ENCODE measurements at regions not wholly inside any gene's neighbourhood (a gene's known extent, or its start where the extent isn't known, plus 50 kb on each side); places are given as distances from the start of the nearest gene placed in this dataset.

DNA sequence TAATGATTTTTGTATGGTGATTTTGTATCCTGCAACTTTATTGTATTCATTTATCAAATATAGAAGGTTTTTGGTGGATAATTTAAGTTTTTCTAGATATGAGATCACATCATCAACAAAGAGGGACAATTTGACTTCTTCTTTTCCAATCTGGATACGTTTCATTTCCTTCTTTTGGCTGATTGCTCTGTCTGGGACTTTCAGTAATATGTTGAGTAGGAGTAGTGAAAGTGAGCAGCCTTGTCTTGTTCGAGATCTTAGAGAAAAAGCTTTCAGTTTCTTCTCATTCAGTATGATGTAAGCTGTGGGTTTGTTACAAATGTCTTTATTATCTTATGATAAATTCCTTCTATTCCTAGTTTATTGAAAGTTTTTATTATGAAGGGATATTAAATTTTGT lies 352.0 kb upstream of the DACH1 start:
- Histone ChIP-seq H3K9ac (ENCODE audit: low read depth, low read length) (no peak overlapping the region), H2AFZ (ENCODE audit: low read depth, low read length) (no peak overlapping the region), H4K20me1 (ENCODE audit: insufficient read depth, low read length) (no peaks in the 10 kb centered on the region), H3K79me2 (ENCODE audit: insufficient read depth, low read length) (no peaks in the 10 kb centered on the region), H3K4me3 (ENCODE audit: low read depth in 1 of 2, low read length in 2 of 2) (no peak overlapping the region), H3K27me3 (ENCODE audit: insufficient read depth, low read length, poor library complexity) (no peaks in the 10 kb centered on the region), H3K27ac (ENCODE audit: low read length) (no peak overlapping the region), H3K4me2 (ENCODE audit: insufficient read depth, low read length) (no peak overlapping the region), H3K36me3 (ENCODE audit: insufficient read depth, low read length) (no peaks in the 10 kb centered on the region), H3K4me1 (ENCODE audit: insufficient read depth, low read length) (no peaks in the 10 kb centered on the region), H3K9me3 (ENCODE audit: insufficient read depth, low read length, severe bottlenecking) (no peaks in the 10 kb centered on the region)
- no peak for TF ChIP-seq EZH2 (IDR thresholded peaks at IDR 0.05; ENCODE audit: borderline replicate concordance, low read depth, low read length, severe bottlenecking)
- TF ChIP-seq, protein P1, sequence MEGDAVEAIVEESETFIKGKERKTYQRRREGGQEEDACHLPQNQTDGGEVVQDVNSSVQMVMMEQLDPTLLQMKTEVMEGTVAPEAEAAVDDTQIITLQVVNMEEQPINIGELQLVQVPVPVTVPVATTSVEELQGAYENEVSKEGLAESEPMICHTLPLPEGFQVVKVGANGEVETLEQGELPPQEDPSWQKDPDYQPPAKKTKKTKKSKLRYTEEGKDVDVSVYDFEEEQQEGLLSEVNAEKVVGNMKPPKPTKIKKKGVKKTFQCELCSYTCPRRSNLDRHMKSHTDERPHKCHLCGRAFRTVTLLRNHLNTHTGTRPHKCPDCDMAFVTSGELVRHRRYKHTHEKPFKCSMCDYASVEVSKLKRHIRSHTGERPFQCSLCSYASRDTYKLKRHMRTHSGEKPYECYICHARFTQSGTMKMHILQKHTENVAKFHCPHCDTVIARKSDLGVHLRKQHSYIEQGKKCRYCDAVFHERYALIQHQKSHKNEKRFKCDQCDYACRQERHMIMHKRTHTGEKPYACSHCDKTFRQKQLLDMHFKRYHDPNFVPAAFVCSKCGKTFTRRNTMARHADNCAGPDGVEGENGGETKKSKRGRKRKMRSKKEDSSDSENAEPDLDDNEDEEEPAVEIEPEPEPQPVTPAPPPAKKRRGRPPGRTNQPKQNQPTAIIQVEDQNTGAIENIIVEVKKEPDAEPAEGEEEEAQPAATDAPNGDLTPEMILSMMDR (IDR thresholded peaks at IDR 0.05; ENCODE audit: borderline replicate concordance, extremely low read depth, low read length, poor library complexity, severe bottlenecking), result no peak
- DNase-seq, result no peak
- no peak for ATAC-seq (ENCODE audit: insufficient read depth, low read depth)

DNA sequence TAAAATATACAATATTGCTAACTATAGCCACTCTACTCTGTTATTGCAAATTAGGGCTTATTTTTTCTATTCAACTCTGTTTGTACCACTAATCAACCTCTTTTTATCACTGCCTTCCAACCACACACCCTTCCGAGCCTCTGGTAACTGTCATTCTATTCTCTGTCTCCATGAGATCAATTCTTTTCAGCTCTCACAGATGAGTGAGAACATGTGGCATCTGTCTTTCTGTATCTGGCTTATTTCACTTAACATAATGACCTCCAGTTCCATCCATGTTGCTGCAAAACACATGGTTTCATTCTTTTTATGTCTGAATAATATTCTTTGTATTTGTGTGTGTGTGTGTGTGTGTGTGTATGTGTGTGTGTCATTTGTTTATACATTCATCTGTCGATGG lies 350.1 kb upstream of the DACH1 start:
- Histone ChIP-seq H3K36me3 (ENCODE audit: insufficient read depth, low read length) (no peaks in the 10 kb centered on the region), H2AFZ (ENCODE audit: low read depth, low read length) (no peak overlapping the region), H3K27ac (ENCODE audit: low read length) (no peak overlapping the region), H3K9ac (ENCODE audit: low read depth, low read length) (no peak overlapping the region), H3K79me2 (ENCODE audit: insufficient read depth, low read length) (no peaks in the 10 kb centered on the region), H3K9me3 (ENCODE audit: insufficient read depth, low read length, severe bottlenecking) (no peaks in the 10 kb centered on the region), H3K4me2 (ENCODE audit: insufficient read depth, low read length) (no peak overlapping the region), H3K27me3 (ENCODE audit: insufficient read depth, low read length, poor library complexity) (no peaks in the 10 kb centered on the region), H3K4me1 (ENCODE audit: insufficient read depth, low read length) (no peaks in the 10 kb centered on the region), H3K4me3 (ENCODE audit: low read depth in 1 of 2, low read length in 2 of 2) (no peak overlapping the region), H4K20me1 (ENCODE audit: insufficient read depth, low read length) (no peaks in the 10 kb centered on the region)
- no peak for ATAC-seq (ENCODE audit: insufficient read depth, low read depth)
- no peak for DNase-seq
- TF ChIP-seq, protein P1 (IDR thresholded peaks at IDR 0.05; ENCODE audit: borderline replicate concordance, extremely low read depth, low read length, poor library complexity, severe bottlenecking), result no peak

GRCh38 chr13:72208112-72208645 lies 341.2 kb upstream of the DACH1 start:
- H3K4me3 ChIP-seq (ENCODE audit: low read depth in 1 of 2, low read length in 2 of 2), result no peak overlapping the region
- H3K9ac ChIP-seq (ENCODE audit: low read depth, low read length), result no peak overlapping the region
- TF ChIP-seq EZH2 (IDR thresholded peaks at IDR 0.05; ENCODE audit: borderline replicate concordance, low read depth, low read length, severe bottlenecking), result no peak
- TF ChIP-seq, protein P1 (IDR thresholded peaks at IDR 0.05; ENCODE audit: borderline replicate concordance, extremely low read depth, low read length, poor library complexity, severe bottlenecking), result no peak
- no peaks in the 10 kb centered on the region for H3K4me1 ChIP-seq (ENCODE audit: insufficient read depth, low read length)
- ATAC-seq (ENCODE audit: insufficient read depth, low read depth) (no peak), DNase-seq (no peak)
- no peaks in the 10 kb centered on the region for H4K20me1 ChIP-seq (ENCODE audit: insufficient read depth, low read length)
- no peaks in the 10 kb centered on the region for H3K9me3 ChIP-seq (ENCODE audit: insufficient read depth, low read length, severe bottlenecking)
- no peak overlapping the region for H2AFZ ChIP-seq (ENCODE audit: low read depth, low read length)
- H3K27ac ChIP-seq (ENCODE audit: low read length), result no peak overlapping the region
- no peak overlapping the region for H3K4me2 ChIP-seq (ENCODE audit: insufficient read depth, low read length)
- H3K27me3 ChIP-seq (ENCODE audit: insufficient read depth, low read length, poor library complexity), result no peaks in the 10 kb centered on the region
- H3K36me3 ChIP-seq (ENCODE audit: insufficient read depth, low read length), result no peaks in the 10 kb centered on the region
- H3K79me2 ChIP-seq (ENCODE audit: insufficient read depth, low read length), result no peaks in the 10 kb centered on the region

DNA sequence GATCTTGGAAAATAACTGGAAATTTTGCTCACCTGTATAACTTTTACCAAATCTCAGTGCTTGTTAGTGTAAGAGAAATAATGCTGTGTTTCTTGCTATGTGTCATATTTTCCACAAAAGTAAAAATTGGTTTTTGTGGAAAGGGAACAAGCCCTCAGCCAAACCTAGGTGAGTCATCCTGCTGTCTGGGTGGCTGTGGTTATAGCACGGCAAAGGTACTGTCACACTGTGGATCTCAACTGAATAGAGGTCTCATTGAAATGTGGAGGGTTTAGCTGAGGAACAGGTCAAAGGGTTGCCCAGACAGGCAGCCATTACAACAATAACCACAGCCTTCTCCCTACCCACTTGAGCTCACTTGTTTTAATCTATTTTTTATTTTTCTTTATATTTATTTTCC lies 338.8 kb upstream of the DACH1 start:
- no peak for ATAC-seq (ENCODE audit: insufficient read depth, low read depth)
- H3K4me1 ChIP-seq (ENCODE audit: insufficient read depth, low read length), result no peaks in the 10 kb centered on the region
- H4K20me1 ChIP-seq (ENCODE audit: insufficient read depth, low read length), result no peaks in the 10 kb centered on the region
- H3K36me3 ChIP-seq (ENCODE audit: insufficient read depth, low read length), result no peaks in the 10 kb centered on the region
- TF ChIP-seq, protein P1 (IDR thresholded peaks at IDR 0.05; ENCODE audit: borderline replicate concordance, extremely low read depth, low read length, poor library complexity, severe bottlenecking), result no peak
- TF ChIP-seq EZH2 (IDR thresholded peaks at IDR 0.05; ENCODE audit: borderline replicate concordance, low read depth, low read length, severe bottlenecking), result no peak
- no peaks in the 10 kb centered on the region for H3K9me3 ChIP-seq (ENCODE audit: insufficient read depth, low read length, severe bottlenecking)
- no peak overlapping the region for H2AFZ ChIP-seq (ENCODE audit: low read depth, low read length)
- no peaks in the 10 kb centered on the region for H3K27me3 ChIP-seq (ENCODE audit: insufficient read depth, low read length, poor library complexity)
- no peak overlapping the region for H3K27ac ChIP-seq (ENCODE audit: low read length)
- no peaks in the 10 kb centered on the region for H3K79me2 ChIP-seq (ENCODE audit: insufficient read depth, low read length)
- DNase-seq, result no peak
- H3K9ac ChIP-seq (ENCODE audit: low read depth, low read length), result no peak overlapping the region
- H3K4me2 ChIP-seq (ENCODE audit: insufficient read depth, low read length), result no peak overlapping the region
- no peak overlapping the region for H3K4me3 ChIP-seq (ENCODE audit: low read depth in 1 of 2, low read length in 2 of 2)

All from DND-41 (cell line).